Heart left ventricle (tissue), 16 donors: ENCODE measurements at regions not wholly inside any gene's neighbourhood (a gene's known extent, or its start where the extent isn't known, plus 50 kb on each side); places are given as distances from the start of the nearest gene placed in this dataset.
"Not testable (repeated sequence)": the region's sequence is repeated elsewhere in the genome, so short reads cannot be mapped to it uniquely, and the experiment has no call there.

ENCODE experiments used
- ATAC-seq, 4 donors: fragments of 200-7000 bp; cut with Tn5 transposase; one replicate each; pipeline ENCODE4 v1.9.1; 2020 to 2022; ENCODE audit warnings: moderate library complexity in 4 of 4, mild to moderate bottlenecking in 3 of 4, moderate number of reproducible peaks in 1 of 4
- DNase-seq, 5 donors: peaks; one replicate each; pipeline ENCODE4 v3.0.0-alpha.2; 2020
- H3K27ac ChIP-seq, 12 donors: fragments of 200-600 bp; sonication (generic) in 4 of 12; one replicate each; pipeline versions ENCODE4 v1.5.0 to v1.8.0; 2016 to 2022; ENCODE audit warnings: mild to moderate bottlenecking in 2 of 12
- H3K27me3 ChIP-seq, 9 donors: fragments of 200-600 bp; sonication (generic) in 2 of 9; one replicate each; pipeline versions ENCODE4 v1.5.1 to v1.8.0; 2016 to 2022; ENCODE audit warnings: mild to moderate bottlenecking in 3 of 9
- H3K36me3 ChIP-seq, 9 donors: fragments of 200-600 bp; sonication (generic) in 2 of 9; one replicate each; pipeline versions ENCODE4 v1.5.0 to v1.8.0; 2018 to 2022; ENCODE audit warnings: mild to moderate bottlenecking in 2 of 9
- H3K4me1 ChIP-seq, 12 donors: fragments of 200-600 bp; sonication (generic) in 4 of 12; one replicate each; pipeline versions ENCODE4 v1.5.0 to v1.8.0; 2016 to 2022; ENCODE audit warnings: mild to moderate bottlenecking in 3 of 12
- H3K4me3 ChIP-seq, 12 donors: fragments of 200-600 bp; sonication (generic) in 4 of 12; one replicate each; pipeline versions ENCODE4 v1.5.0 to v1.8.0; 2017 to 2022; ENCODE audit warnings: mild to moderate bottlenecking in 9 of 12, moderate library complexity in 4 of 12
- H3K9me3 ChIP-seq, 12 donors: fragments of 200-600 bp; sonication (generic) in 4 of 12; one replicate each; pipeline versions ENCODE4 v1.5.0 to v1.8.0; 2016 to 2022; ENCODE audit warnings: mild to moderate bottlenecking in 1 of 12
- POLR2A ChIP-seq, 2 donors: fragments of 450-650 bp; IDR thresholded peaks; one replicate each; pipeline ENCODE4 v1.6.1; 2017; ENCODE audit warnings: antibody characterized with exemption in 2 of 2, mild to moderate bottlenecking in 2 of 2, moderate library complexity in 2 of 2
- WGBS, 4 donors: extraction: QIAGEN DNeasy Blood & Tissue Kit in 2 of 4; methylation state at CpG; one replicate each; pipeline versions ENCODE4 v1.1.5 to v1.1.7; 2013 to 2018; 5-methylcytosine and 5-hydroxymethylcytosine counted together
- intact Hi-C, 10 donors: fragments of 100-400 bp; cut with DNase I; formaldehyde crosslinking; loops; one replicate each; pipeline versions ENCODE4 v1.11.1 to v1.14.2; 2022
- TF ChIP-seq, protein P1 (sequence below), 12 donors: fragments of 200-600 bp; sonication (generic) in 4 of 12; IDR thresholded peaks; one replicate each; pipeline versions ENCODE4 v1.5.0 to v1.8.0; 2018 to 2022; ENCODE audit warnings: antibody characterized with exemption in 12 of 12, mild to moderate bottlenecking in 5 of 12
- donor health status: ischemic (EF 13 %, LVEDD 7.1; RV severe dilation, severe dysfunction).
- donor health status: healthy with polysubstance abuse.
- donor health status: DM: no; HTN: yes; CAD: no.
- donor health status: DM: no; HTN: no; CAD: no.
- donor health status: ischemic (EF 25% LVEDD 6.9; RV normal size, moderate dysfunction).
- donor health status: ischemic (EF 25% LVEDD 5.7; RV mildly dilated, moderate dysfunction).
- donor health status: healthy.
- donor health status: DM: yes; HTN: yes; CAD: no.
- donor health status: ischemic (EF 35%, LVEDD 5.7; RV mildly dilated, moderate dysfunction).
- donor health status: nonischemic (EF 11% LVEDD 7.7; RV severe dilation, severe dysfunction).
- donor health status: DM: yes; HTN: yes; CAD: no.
- donor health status: PGD.
- donor health status: ischemic (EF 29% LVEDD 5.4; RV normal size, mild dysfunction).
- donor health status: nonischemic (EF 23%, LVEDD 6.1; RV moderate dilation, normal function).

DNA sequence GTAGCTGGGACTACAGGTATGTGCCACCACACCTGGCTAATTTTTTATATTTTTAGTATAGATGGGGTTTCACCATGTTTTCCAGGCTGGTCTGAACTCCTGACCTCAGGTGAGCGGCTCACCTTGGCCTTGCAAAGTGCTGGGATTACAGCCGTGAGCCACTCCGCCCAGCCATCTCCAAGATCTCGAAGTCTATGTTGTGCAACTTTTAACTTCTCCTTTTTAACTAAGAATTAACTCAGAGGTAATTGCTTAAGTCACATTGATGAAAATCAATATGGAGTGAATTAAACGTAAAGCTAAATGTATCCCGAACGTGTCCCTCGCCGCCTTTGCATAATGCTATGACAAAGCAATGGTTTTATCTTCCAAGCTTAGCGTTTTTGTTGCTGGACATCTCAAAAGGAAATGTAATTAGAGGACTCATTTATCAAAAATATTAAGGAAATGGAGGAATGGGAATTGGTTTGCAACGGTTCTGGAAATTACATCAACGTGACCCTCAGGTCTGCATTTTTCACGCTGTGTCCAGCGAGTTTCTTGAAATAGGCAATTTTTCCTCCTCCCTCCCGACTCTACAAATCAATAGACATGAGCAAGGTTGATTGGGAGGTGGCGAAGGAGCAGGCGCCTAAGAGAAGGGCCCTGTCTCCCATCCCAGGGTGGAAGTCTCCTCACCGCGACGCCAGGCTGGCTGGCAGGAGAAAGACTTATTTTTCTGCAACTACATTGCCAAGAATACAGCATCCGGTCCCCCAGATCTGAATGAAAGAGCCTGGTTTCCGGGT, 89.8 kb downstream of the TMEM130 start:
- Histone ChIP-seq H3K9me3 (no peaks in the 10 kb centered on the region), H3K27ac (no peak overlapping the region), H3K4me1 (peaks cover 0 to 3% (median 0%) of the 10 kb centered on the region in 12 donors), H3K4me3 (no peak overlapping the region), H3K36me3 (no peaks in the 10 kb centered on the region), H3K27me3 (no peaks in the 10 kb centered on the region)
- WGBS, 4 donors = 82 to 87% (median 85%) methylated on average over 22 of the region's 22 CpGs
- no peak for TF ChIP-seq POLR2A (IDR thresholded peaks at IDR 0.05)
- TF ChIP-seq, protein P1, sequence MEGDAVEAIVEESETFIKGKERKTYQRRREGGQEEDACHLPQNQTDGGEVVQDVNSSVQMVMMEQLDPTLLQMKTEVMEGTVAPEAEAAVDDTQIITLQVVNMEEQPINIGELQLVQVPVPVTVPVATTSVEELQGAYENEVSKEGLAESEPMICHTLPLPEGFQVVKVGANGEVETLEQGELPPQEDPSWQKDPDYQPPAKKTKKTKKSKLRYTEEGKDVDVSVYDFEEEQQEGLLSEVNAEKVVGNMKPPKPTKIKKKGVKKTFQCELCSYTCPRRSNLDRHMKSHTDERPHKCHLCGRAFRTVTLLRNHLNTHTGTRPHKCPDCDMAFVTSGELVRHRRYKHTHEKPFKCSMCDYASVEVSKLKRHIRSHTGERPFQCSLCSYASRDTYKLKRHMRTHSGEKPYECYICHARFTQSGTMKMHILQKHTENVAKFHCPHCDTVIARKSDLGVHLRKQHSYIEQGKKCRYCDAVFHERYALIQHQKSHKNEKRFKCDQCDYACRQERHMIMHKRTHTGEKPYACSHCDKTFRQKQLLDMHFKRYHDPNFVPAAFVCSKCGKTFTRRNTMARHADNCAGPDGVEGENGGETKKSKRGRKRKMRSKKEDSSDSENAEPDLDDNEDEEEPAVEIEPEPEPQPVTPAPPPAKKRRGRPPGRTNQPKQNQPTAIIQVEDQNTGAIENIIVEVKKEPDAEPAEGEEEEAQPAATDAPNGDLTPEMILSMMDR (IDR thresholded peaks at IDR 0.05) = no peak
- intact Hi-C loops = loop anchor here in 3 of 10 donors (5.0 kb wide), 1 partner anchor 57 kb away; no protein-coding TSS in a partner anchor
- DNase-seq (no peak), ATAC-seq (no peak)

- Histone ChIP-seq H3K27ac (no peak overlapping the region), H3K9me3 (no peaks in the 10 kb centered on the region), H3K36me3 (no peaks in the 10 kb centered on the region), H3K27me3 (no peaks in the 10 kb centered on the region), H3K4me1 (no peaks in the 10 kb centered on the region), H3K4me3 (no peak overlapping the region)
- DNase-seq (no peak), ATAC-seq (no peak)
- TF ChIP-seq POLR2A (IDR thresholded peaks at IDR 0.05) = no peak
- TF ChIP-seq, protein P1 (IDR thresholded peaks at IDR 0.05) = no peak
- intact Hi-C loops = no loop called here
- 85 to 91% (median 89%) methylated on average over 11 of the region's 11 CpGs for WGBS, 4 donors
Observed at GRCh38 chr7:98784216-98784785, 85.5 kb downstream of the TMEM130 start.

DNA sequence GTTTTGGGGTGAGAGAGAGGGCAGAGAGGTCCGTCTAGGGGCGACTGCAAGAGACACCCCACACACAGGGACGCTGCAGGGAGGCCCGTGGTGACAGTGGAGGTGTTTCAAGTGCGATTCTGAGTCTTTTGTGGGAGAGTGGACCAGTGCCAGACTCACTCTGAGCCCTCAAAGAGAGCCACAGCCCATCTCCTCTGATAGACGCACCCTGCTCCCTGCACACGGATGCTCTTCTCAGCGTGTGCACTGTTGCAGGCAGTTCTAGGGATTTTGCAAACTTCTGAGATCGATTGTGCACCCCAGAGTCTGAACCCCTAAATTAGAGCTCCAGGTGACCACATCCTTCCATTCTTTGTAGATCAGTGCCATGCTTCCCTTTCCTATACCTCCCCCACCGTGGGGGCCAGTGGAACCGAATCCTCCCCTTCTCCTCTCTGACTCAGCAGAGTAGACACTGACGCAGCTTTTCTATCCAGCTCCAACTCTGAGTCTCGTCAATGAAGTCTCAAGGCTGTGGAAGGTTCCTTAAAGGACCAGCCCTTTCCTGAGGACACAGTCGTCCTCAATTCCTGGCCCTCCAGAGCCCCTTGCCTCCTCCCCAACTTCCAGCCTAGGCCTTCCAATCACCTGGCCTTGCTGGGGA, 83.8 kb downstream of the TMEM130 start:
- WGBS, 4 donors = 65 to 68% (median 66%) methylated on average over 13 to 14 of the region's 14 CpGs
- Histone ChIP-seq H3K27ac (no peak overlapping the region), H3K4me3 (no peak overlapping the region), H3K27me3 (no peaks in the 10 kb centered on the region), H3K4me1 (no peaks in the 10 kb centered on the region), H3K9me3 (no peaks in the 10 kb centered on the region), H3K36me3 (no peaks in the 10 kb centered on the region)
- ATAC-seq (no peak), DNase-seq (no peak)
- intact Hi-C loops = no loop called here
- TF ChIP-seq POLR2A (IDR thresholded peaks at IDR 0.05) = no peak
- TF ChIP-seq, protein P1 (IDR thresholded peaks at IDR 0.05) = no peak

- Histone ChIP-seq H3K4me1 (no peaks in the 10 kb centered on the region), H3K9me3 (no peaks in the 10 kb centered on the region), H3K27me3 (no peaks in the 10 kb centered on the region), H3K4me3 (no peak overlapping the region), H3K27ac (no peak overlapping the region), H3K36me3 (no peaks in the 10 kb centered on the region)
- DNase-seq (no peak), ATAC-seq (peak in 1 of 4 donors; percentile 55)
- TF ChIP-seq POLR2A (IDR thresholded peaks at IDR 0.05) = no peak
- TF ChIP-seq, protein P1 (IDR thresholded peaks at IDR 0.05) = no peak
- intact Hi-C loops = no loop called here
- WGBS, 4 donors = 40 to 55% (median 44%) methylated on average over 2 to 3 of the region's 3 CpGs
Observed at GRCh38 chr7:98788966-98789365, 80.8 kb downstream of the TMEM130 start.

DNA sequence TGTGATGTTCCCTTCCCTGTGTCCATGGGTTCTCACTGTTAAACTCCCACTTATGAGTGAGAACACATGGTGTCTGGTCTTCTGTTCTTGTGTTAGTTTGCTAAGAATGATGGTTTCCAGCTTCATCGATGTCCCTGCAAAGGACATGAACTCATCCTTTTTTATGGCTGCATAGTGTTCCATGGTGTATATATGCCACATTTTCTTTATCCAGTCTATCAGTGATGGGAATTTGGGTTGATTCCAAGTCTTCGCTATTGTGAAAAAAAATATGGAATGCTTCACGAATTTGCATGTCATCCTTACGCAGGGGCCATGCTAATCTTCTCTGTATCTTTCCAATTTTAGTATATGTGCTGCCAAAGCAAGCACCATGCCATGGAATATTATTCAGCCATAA, 75.4 kb downstream of the TMEM130 start:
- intact Hi-C loops, ATAC-seq, H3K27ac ChIP-seq, H3K27me3 ChIP-seq, H3K4me3 ChIP-seq, H3K4me1 ChIP-seq, H3K36me3 ChIP-seq, H3K9me3 ChIP-seq: not testable (repeated sequence)
- WGBS, 4 donors = 87 to 93% (median 89%) methylated on average over 4 of the region's 4 CpGs
- peak in 1 of 5 donors; percentile 3 for DNase-seq
